ENCODE measurements at regions not wholly inside any gene's neighbourhood (a gene's known extent, or its start where the extent isn't known, plus 50 kb on each side); places are given as distances from the start of the nearest gene placed in this dataset.

DNA sequence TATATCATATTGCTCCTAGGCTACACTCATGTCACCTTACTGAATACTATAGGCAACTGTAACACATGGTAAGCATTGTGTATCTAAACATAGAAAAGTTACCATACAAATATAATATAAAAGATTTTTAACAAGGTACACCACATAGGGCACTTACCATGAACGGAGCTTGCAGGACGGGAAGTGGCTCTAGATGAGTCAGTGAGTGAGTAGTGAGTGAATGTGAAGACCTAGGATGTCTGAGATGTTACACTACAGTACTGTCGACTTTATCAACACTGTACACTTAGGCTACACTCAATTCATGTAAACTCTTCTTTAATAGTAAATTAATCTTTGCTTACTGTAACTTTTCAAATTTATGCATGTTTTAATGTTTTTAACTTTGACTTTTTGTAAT lies 81.0 kb upstream of the PLD5 start:
- H2BK12ac ChIP-seq (ENCODE audit: low read depth, low read length): no peak overlapping the region
- no peak overlapping the region for H3K4me3 ChIP-seq (ENCODE audit: extremely low read depth in 1 of 4, insufficient read depth in 2 of 4, low read depth in 3 of 4, low read length in 4 of 4)
- no peak overlapping the region for H2AK5ac ChIP-seq (ENCODE audit: low read depth, low read length)
- no peak overlapping the region for H2AFZ ChIP-seq (ENCODE audit: low read length)
- H3K79me1 ChIP-seq (ENCODE audit: low read depth, low read length): no peaks in the 10 kb centered on the region
- no peaks in the 10 kb centered on the region for H3K36me3 ChIP-seq (ENCODE audit: control insufficient read depth in 2 of 4, insufficient read depth in 4 of 4, low read length in 3 of 4)
- 90% methylated on average over 3 of the region's 3 CpGs; no CpG with 5 or more reads in 1 of the 2 experiments for WGBS, 2 experiments (ENCODE audit: extremely low coverage in 1 of 2, insufficient coverage in 1 of 2, insufficient read length in 1 of 2, insufficient replicate concordance in 2 of 2, low coverage in 1 of 2, low lambda C conversion rate in 2 of 2, missing lambda C conversion rate in 1 of 2)
- no peaks in the 10 kb centered on the region for H3K27me3 ChIP-seq (replicated peaks in 1 of 4; ENCODE audit: control insufficient read depth in 3 of 4, extremely low read depth in 1 of 4, insufficient read depth in 3 of 4, low read length in 3 of 4)
- ChIA-PET CTCF (ENCODE audit: partially characterized antibody) (no interaction called here), POLR2A (ENCODE audit: partially characterized antibody) (no interaction called here)
- H3K4ac ChIP-seq (replicated peaks; ENCODE audit: insufficient read length, low read depth, low read length): no peak overlapping the region
- DNase-seq (ENCODE audit: low read depth in 1 of 2, low spot score in 2 of 2) (no peak), FAIRE-seq (no peak)
- H4K91ac ChIP-seq (replicated peaks; ENCODE audit: insufficient read length, low read length): no peak overlapping the region
- no peak overlapping the region for H4K5ac ChIP-seq (ENCODE audit: insufficient read length, low read depth, low read length)
- no peak overlapping the region for H2BK120ac ChIP-seq (replicated peaks; ENCODE audit: low read depth, low read length)
- H3K23me2 ChIP-seq (ENCODE audit: low read depth, low read length): no peaks in the 10 kb centered on the region
- H3K9me3 ChIP-seq (ENCODE audit: insufficient read depth in 2 of 2, low read depth in 1 of 2, low read length in 1 of 2): no peaks in the 10 kb centered on the region
- H3K4me2 ChIP-seq (ENCODE audit: insufficient read depth in 1 of 2, low read depth in 2 of 2, low read length in 2 of 2): no peak overlapping the region
- H3K14ac ChIP-seq (ENCODE audit: insufficient read length): no peak overlapping the region
- H2BK5ac ChIP-seq (ENCODE audit: low read depth, low read length): no peak overlapping the region
- no peaks in the 10 kb centered on the region for H3K79me2 ChIP-seq (ENCODE audit: control insufficient read depth in 1 of 2, insufficient read depth in 2 of 2, low read length in 2 of 2)
- TF ChIP-seq KDM4A (IDR thresholded peaks at IDR 0.05; ENCODE audit: low read depth, low read length, severe bottlenecking) (no peak), TCF12 (IDR thresholded peaks at IDR 0.05; ENCODE audit: low read depth, low read length) (no peak), NRF1 (IDR thresholded peaks at IDR 0.05; ENCODE audit: low read depth, low read length) (no peak), SIN3A (conservative IDR thresholded peaks at IDR 0.05 in 1 of 2, IDR thresholded peaks at IDR 0.05 in 1 of 2; ENCODE audit: low read depth in 1 of 2, low read length in 2 of 2) (no peak), RAD21 (IDR thresholded peaks at IDR 0.05 in 1 of 2, conservative IDR thresholded peaks at IDR 0.05 in 1 of 2; ENCODE audit: low read depth in 2 of 2, low read length in 2 of 2) (no peak), SP1 (IDR thresholded peaks at IDR 0.05; ENCODE audit: low read depth, low read length) (no peak), SP4 (IDR thresholded peaks at IDR 0.05; ENCODE audit: low read length) (no peak), HDAC2 (IDR thresholded peaks at IDR 0.05; ENCODE audit: borderline replicate concordance in 1 of 2, low read depth in 2 of 2, low read length in 2 of 2) (no peak), SAP30 (IDR thresholded peaks at IDR 0.05; ENCODE audit: insufficient read depth, insufficient replicate concordance, low read length) (no peak)
- TF ChIP-seq, protein P1, sequence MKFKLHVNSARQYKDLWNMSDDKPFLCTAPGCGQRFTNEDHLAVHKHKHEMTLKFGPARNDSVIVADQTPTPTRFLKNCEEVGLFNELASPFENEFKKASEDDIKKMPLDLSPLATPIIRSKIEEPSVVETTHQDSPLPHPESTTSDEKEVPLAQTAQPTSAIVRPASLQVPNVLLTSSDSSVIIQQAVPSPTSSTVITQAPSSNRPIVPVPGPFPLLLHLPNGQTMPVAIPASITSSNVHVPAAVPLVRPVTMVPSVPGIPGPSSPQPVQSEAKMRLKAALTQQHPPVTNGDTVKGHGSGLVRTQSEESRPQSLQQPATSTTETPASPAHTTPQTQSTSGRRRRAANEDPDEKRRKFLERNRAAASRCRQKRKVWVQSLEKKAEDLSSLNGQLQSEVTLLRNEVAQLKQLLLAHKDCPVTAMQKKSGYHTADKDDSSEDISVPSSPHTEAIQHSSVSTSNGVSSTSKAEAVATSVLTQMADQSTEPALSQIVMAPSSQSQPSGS (IDR thresholded peaks at IDR 0.05; ENCODE audit: low read length): no peak
- TF ChIP-seq, protein P2, sequence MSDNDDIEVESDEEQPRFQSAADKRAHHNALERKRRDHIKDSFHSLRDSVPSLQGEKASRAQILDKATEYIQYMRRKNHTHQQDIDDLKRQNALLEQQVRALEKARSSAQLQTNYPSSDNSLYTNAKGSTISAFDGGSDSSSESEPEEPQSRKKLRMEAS (IDR thresholded peaks at IDR 0.05): no peak
- H3K27ac ChIP-seq (ENCODE audit: low read depth, low read length): no peak overlapping the region
- H4K20me1 ChIP-seq (replicated peaks in 1 of 2; ENCODE audit: control insufficient read depth in 1 of 2, insufficient read depth in 2 of 2, low read length in 2 of 2): no peaks in the 10 kb centered on the region
- H3K18ac ChIP-seq (ENCODE audit: extremely low read depth, low read length): no peak overlapping the region
- H3K23ac ChIP-seq (ENCODE audit: insufficient read length): no peak overlapping the region
- no peak overlapping the region for H4K8ac ChIP-seq (ENCODE audit: extremely low read depth, insufficient read depth, low read length)
- no peak overlapping the region for H3K56ac ChIP-seq (replicated peaks; ENCODE audit: insufficient read length, low read depth, low read length)
- 0 out of 7 replicates have a peak, but pooled peaks cover 0 to 2% (median 0%) of the 10 kb centered on the region in 4 experiments for H3K4me1 ChIP-seq (replicated peaks in 1 of 4; ENCODE audit: control insufficient read depth in 3 of 4, insufficient read depth in 4 of 4, low read length in 3 of 4)
- H3K9ac ChIP-seq (replicated peaks in 1 of 4; ENCODE audit: extremely low read depth in 1 of 4, low read depth in 3 of 4, low read length in 3 of 4): no peak overlapping the region
- no peak overlapping the region for H2BK15ac ChIP-seq (ENCODE audit: low read length)
- no peak overlapping the region for H2BK20ac ChIP-seq (ENCODE audit: low read length)
